ENCODE measurements at regions not wholly inside any gene's neighbourhood (a gene's known extent, or its start where the extent isn't known, plus 50 kb on each side); places are given as distances from the start of the nearest gene placed in this dataset.

DNA sequence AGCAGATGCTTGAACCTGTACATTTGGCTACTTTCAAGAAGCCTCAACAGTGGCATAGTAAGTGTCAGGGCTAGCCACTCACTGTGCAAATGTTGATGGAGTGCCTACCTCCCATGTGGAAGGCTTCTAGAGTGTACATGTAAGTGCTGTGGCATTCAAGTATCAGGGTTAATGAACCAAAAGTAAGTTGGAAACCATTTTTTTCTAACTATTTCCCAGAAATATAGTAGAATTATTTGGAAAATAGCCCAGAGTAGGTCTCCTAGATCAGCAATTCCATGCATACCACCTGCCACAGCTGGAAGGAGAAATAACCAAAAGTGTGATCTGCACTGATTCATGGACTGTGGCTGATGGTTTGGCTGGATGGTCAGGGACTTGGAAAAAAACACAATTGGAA, 53.3 kb downstream of the FOXD1 start:
- no peak for DNase-seq
- ATAC-seq, result no peak
- intact Hi-C loops (cut with DNase I, micrococcal nuclease), result no loop called here

DNA sequence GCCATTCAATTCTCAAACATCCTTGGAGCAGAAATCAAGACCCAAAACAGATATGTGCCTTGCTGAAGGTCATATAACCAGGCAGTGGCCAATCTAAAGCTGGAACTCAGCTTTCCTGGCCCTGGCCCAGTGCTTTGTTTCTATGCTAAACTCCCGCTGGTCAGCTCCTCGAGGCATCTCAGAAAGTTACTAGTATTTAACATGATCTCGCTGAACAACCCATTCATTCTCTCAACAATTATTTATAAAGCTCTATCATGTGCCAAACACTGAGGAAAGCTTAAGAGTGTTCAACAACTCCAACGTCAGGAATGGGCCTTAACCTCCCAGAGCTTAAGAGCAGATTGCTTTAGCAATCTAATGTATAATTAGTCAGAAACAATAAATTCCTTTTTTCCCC, 54.0 kb downstream of the FOXD1 start:
- no peak for ATAC-seq
- intact Hi-C loops (cut with DNase I, micrococcal nuclease), result no loop called here
- no peak for DNase-seq

DNA sequence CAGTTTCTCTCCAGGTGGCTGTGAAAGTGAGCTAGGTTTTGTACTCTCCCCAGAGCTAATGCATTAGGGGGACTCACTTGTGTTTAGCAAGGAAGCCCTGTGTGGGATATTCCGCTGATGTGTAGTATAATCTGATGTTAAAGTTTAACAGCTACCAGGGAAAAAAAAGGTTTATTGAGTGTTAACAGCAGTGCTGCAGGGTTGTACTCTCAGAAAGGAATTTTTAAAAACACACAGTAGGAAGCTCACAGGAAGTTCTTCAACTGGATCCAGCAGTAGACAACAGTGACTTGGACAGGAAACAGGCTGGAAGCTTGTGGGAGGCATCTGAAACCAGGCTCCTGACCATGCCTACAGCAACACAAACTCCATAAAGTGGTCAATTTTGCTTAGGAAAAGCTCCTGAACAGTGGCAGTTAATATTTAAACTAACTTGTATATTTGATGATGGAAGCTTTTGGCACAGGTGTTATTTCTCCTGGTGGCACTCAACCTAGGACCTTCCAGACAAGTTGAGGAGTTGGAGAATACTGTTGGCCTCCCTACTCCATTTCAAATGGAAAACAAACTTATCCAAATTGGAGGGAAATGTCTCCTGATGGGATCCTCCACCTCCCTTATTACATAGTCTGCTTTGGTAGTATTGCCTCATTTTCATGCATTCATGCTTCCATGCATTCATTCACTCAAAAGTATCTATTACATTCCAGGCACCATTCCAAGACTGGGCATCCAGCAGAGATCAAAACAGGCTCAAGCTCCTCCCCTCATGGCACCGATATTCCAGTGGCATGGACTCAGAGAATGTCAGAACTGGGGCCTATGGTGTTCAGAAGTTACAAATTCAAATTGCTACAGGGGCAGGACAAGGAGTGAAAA, 54.7 kb downstream of the FOXD1 start:
- no peak for DNase-seq
- peak; percentile 80 for ATAC-seq
- intact Hi-C loops (cut with DNase I, micrococcal nuclease), result no loop called here

- ATAC-seq, result peak; percentile 86
- peak; percentile 41 to 58 for DNase-seq
- intact Hi-C loops (cut with DNase I, micrococcal nuclease), result no loop called here
Measured at GRCh38 chr5:73392775-73393174, 55.8 kb downstream of the FOXD1 start.

- DNase-seq (no peak), ATAC-seq (no peak)
- intact Hi-C loops (cut with DNase I, micrococcal nuclease), result no loop called here
Measured at GRCh38 chr5:73391441-73391881, 57.1 kb downstream of the FOXD1 start.

- intact Hi-C loops (cut with DNase I, micrococcal nuclease), result no loop called here
- DNase-seq, result no peak
- peak; percentile 33 for ATAC-seq
Measured at GRCh38 chr5:73390972-73391371, 57.6 kb downstream of the FOXD1 start.

DNA sequence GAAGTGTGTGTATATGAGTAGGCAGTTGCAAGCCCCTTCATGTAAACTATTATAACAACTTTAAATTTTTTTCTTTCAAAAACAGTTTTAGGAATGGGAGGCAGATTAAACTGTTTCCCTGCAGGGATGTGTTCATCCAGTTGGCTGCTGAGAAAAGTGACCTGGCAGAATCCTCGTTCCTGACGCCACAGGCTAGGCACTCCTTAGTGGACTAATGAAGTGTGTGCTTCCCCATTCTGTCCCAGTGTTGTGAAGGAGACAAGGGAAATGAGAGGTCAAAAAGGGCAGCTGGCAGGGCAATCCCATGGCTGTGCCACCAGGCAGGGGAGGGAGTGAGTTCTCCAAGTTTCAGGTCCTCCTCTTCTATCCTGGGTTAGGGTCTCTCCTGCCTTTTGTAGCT, 59.8 kb downstream of the FOXD1 start:
- ATAC-seq (no peak), DNase-seq (no peak)
- intact Hi-C loops (cut with DNase I, micrococcal nuclease), result no loop called here

DNA sequence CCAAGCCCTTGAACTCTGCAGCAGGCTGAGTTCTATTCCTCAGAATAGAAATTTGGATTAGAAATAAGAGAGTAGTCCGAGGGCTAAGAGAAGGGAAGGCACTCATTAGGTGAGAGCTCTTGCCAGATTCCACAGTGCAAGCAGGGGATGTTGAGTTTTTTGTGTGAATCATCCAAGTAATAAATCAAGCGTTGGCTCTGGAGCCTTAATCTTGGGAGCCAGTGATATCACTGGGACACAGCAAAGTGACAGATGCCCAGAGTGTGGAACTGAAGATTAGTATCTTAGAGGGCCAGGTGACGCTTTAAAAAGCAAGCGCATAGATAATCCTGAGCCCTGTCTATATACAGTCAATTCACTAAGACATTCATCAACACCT, 60.3 kb downstream of the FOXD1 start:
- ATAC-seq, result no peak
- intact Hi-C loops (cut with DNase I, micrococcal nuclease), result no loop called here
- no peak for DNase-seq

GRCh38 chr5:73387601-73388305, 60.8 kb downstream of the FOXD1 start:
- ATAC-seq, result peak; percentile 37
- intact Hi-C loops (cut with DNase I, micrococcal nuclease), result no loop called here
- DNase-seq, result no peak

- ATAC-seq (peak; percentile 45), DNase-seq (no peak)
- intact Hi-C loops (cut with DNase I, micrococcal nuclease), result no loop called here
Measured at GRCh38 chr5:73387149-73387591, 61.4 kb downstream of the FOXD1 start.

DNA sequence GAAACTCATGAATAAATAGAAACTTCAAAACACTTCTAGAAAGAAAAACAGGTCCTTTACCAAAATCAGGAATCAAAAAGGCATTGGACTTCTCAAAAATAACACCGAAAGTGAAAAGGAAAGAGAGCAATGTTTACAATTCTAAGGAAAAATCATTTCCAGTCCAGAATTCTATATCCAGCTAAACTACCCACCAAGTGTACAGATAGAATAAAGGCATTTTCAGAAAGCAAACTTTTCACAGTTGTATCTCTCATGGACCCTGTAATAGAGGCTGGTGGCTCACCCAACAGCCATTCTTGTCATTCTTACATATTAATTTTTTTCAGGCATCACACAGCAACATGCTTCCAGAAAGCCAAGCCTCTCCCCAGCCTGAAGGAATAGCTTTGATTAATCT, 63.7 kb downstream of the FOXD1 start:
- intact Hi-C loops (cut with DNase I, micrococcal nuclease), result no loop called here
- DNase-seq (no peak), ATAC-seq (no peak)

GRCh38 chr5:73382401-73382740, 66.2 kb downstream of the FOXD1 start:
- intact Hi-C loops (cut with DNase I, micrococcal nuclease), result no loop called here
- peak; percentile 17 for ATAC-seq
- no peak for DNase-seq

DNA sequence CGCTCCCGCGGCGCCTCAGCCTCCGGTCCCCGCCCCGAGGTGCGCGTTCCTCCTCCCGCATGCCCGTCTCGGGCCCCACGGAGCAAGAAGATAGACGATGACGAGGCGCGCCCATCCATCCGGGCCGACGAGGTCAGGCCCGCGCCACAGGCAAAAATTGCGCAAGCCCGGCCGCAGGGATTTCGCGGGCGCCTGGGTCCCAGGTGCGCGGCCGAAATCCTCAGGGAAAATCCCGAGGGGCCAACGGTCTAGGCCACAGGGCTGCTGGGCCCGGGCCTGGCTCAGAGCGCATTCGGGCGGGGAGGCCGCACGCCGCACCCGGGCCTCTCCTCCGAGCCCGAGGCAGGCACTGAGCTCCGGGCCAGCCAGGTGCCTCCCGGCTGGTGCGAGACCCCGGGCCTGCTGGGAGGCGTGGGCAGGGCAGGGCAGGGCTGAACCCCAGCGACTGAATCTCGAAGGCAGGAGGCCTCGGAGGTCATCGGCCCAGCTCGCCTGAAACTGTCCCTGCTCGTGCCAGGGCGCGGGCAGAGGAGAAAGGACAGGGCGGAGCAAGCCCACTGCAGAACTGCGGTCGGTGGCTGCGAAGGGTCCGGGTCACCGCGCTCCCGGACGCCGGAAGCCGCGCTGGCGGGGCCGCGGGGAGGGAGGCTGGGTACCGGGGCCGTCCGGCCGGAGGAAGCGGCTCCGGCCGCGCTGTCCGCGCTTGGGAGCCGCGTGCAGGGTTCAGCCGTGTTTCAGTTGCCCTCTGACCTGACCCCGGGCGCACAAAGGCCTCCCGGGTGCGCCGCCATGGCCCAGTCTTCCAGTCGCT, 66.8 kb downstream of the FOXD1 start:
- no peak for DNase-seq
- ATAC-seq, result peak; percentile 42
- intact Hi-C loops (cut with DNase I, micrococcal nuclease), result no loop called here

DNA sequence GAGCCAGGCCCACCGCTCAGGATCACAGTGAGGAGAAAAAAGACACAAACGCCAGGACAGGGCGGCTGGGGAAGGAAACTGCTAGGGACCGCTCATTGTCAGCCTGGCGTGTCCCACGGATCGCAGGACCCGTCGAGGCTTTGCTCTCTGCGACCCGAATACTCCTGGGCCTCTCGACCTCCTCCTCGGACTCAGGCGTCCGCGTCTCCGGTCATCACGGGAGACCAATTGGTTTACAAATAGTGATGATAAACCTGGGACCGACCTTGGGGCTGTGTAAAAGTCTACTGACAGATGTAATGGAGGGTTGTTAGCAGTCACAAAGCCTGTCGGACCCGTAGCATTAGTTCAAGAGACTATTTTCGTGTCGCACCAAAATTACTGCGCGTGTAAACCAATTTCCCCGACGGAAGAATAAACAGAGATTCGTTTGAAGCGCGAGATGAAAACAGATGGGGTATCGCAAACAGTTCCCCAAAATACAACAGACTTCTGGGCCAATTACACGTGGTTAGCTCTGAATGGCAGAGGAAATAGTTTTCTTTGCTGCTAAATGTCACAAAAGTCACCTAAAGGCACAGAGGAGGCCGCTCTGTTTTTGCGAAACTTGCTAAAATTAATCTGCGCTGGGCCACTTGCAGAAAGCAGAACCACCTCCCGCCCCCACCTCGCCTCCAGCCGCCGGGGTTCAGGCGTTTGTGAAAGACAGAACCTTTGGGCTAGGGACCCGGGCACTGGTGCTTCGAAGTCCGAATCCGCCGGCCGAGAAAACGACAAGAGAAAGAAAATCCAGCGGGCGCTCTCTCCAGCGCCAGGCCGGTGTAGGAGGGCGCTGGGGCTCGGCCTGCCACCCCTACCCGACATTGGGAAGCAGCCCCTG, 67.6 kb downstream of the FOXD1 start:
- DNase-seq, result no peak
- intact Hi-C loops (cut with DNase I, micrococcal nuclease), result no loop called here
- no peak for ATAC-seq

- intact Hi-C loops (cut with DNase I, micrococcal nuclease), result no loop called here
- ATAC-seq (no peak), DNase-seq (no peak)
Measured at GRCh38 chr5:73380041-73380440, 68.5 kb downstream of the FOXD1 start.

DNA sequence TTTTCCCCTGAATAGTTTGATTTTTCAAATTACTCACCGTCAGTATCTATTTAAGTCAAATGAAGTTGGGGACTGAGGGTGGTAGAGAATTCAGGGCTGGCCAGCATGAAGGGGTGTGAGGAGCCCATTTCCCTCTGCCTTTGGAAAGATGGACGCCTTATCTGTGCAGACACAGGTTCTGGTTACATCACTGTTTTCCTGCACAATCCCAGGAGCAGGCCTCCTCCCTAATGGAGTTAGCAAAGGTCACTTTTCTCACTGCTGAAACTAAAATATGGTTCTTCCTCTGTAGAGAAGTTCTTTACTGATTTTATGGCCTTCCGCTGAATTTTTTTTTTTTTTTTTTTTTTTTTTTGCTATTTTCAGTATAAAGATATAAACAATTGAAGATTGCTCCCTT, 69.1 kb downstream of the FOXD1 start:
- intact Hi-C loops (cut with DNase I, micrococcal nuclease), result no loop called here
- DNase-seq (no peak), ATAC-seq (no peak)

DNA sequence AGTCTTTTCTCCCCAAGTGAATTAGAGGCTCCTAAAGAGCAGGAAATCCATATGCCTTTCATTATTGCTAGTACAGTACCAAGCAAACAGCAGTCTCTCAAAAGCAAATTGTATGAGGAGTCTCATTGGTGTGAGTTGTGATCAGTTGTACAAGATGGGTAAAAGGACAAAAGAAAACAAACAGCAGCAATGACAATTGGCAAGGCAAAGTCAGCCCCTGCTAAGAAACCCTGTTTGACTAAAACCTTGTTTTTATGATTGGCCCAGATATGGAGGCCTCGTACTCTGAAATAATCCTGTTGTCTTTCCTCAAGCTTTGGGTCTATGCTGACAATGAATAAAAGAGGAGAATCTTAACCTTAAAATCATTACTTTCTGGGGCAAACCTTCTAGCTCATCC, 69.8 kb downstream of the FOXD1 start:
- intact Hi-C loops (cut with DNase I, micrococcal nuclease), result no loop called here
- DNase-seq, result no peak
- ATAC-seq, result no peak

DNA sequence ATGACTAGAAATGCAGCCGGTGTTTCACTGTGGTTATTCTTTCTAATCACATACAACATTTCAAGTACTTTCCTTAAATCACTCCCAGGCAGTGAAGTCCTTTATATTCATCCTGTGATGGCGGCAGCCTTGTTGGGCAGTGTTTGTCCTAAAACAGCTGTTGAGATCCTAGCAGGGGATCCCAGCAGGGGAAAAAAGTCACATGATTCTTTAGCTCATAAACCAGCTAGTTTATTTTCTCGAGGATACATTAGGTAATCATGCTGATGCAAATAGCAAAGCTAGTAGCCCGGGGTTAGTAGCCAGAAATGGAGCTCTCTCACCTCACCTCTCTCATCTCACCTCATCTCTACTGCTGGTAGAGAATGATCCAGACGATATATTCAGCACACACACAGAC, 70.5 kb downstream of the FOXD1 start:
- intact Hi-C loops (cut with DNase I, micrococcal nuclease), result no loop called here
- ATAC-seq (no peak), DNase-seq (no peak)
